HG02588 (cell line): ENCODE measurements at regions not wholly inside any gene's neighbourhood (a gene's known extent, or its start where the extent isn't known, plus 50 kb on each side); places are given as distances from the start of the nearest gene placed in this dataset.

Source experiments
- ATAC-seq: cut with Tn5 transposase; IDR thresholded peaks from one replicate; pipeline ENCODE4 v1.9.1; 2021; ENCODE audit warnings: mild to moderate bottlenecking, moderate library complexity; ENCODE audit not compliant: unreplicated experiment

DNA sequence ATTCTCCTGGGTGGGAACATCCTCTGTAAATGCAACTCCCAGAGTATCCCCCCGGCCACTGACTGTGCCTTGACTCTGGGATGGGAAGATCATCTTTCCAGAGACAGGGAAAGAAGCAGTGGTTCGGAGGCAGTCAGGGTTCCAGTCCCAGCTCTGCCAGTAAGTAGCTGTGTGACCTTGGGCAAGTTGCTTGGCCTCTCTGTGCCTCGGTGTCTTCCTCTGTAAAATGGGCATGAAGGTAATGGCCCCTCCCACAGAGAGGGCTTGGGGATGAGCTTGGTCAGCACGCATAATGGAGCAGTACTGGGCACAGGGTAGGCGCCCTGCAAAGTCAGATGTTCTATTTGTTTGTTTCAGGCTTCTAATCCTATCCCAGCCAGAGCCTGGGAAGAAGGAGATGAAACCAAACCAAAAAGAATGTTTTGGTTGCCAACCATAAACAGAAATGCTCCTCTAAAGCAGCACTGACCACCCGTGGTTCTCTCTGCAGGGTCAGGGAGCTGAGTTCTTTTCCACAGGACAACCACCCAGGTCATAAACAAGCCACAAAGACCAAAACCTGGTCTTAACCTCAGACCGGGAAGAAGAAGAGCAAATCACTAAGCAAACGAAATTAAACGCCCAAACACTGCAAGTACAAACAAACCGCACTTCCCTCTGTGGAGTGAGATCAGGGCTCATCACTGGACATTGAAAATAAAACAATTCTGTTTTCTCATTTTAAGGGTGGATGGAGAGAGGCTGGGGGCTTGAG lies 381.0 kb upstream of the SULF2 start:
- ATAC-seq: no peak

DNA sequence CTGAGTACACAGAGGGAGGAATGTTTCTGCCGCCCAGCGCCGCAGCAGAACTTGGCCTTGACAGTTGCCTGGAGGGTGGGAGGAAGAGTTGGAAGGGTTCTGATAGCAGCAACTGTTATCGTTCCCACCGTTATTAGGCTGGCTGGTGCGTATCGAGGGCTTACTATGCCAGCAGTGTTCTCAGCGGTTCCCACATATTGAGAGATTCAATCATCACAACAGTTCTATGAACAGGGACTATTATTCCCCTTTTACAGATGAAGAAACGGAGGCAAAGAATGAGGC lies 380.1 kb upstream of the SULF2 start:
- ATAC-seq: no peak

DNA sequence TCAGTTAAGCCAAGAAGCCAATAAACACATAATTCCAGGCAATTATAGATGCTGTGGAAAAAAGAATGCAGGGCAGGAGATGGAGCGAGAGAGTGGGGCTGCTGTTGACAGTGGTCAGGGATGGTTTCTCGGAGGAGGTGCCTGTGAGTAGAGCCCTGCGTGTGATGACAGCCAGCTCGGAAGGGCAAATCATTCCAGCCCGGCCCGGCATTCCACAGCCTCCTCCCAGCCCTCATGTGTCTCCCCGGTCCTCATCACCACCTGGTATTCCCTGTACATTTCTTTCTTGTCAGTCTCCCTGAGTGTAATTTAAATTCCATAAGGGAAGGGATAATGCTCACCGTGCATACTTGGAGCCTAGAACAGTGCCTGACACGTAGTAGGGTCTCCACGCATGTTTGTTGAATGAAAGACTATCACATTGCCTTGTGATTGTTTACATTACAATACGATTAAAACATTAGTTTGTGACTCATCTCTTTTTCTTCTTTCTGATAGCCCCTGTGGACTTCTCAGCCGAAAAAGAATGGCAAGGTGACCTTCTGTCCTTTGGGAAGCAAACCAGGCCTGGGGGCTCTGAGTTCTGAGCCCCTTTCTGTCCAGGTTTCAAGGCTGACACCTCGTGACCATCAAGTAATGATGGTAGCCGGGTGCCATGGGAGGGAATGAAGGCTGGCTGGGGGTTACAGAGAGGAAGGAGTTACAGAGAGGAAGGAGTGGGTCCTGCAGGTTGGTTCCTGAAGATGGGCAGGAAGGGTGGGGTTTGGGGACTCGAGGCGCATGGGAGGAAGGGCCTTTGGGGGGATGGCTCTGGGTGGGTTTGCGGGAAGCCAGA lies 379.5 kb upstream of the SULF2 start:
- no peak for ATAC-seq

GRCh38 chr20:48164034-48164433 lies 378.8 kb upstream of the SULF2 start:
- ATAC-seq: no peak

DNA sequence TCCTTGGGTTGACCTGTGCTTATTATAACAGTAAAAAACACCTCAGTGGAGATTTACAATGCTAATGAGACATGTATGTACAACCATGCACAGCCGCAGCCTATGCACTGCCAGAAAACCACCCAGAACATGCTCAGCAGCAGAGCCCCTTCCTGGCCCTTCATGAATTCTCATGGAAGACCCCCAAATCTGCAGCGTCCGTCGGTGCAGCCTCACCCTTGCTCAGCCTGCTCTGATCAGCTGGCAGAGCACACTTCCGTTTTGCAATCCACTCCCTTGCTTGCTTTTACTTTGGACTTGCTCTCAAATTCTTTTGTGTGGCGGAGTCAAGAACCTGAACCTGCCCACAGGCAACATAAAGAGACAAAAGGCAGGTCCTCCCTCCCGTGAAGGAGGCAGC lies 378.2 kb upstream of the SULF2 start:
- no peak for ATAC-seq

GRCh38 chr20:48162621-48163020 lies 377.3 kb upstream of the SULF2 start:
- no peak for ATAC-seq

- ATAC-seq: no peak
Measured at GRCh38 chr20:48159145-48160008, 374.1 kb upstream of the SULF2 start.

GRCh38 chr20:48158014-48158413 lies 372.7 kb upstream of the SULF2 start:
- no peak for ATAC-seq

GRCh38 chr20:48156951-48157700 lies 371.8 kb upstream of the SULF2 start:
- no peak for ATAC-seq

GRCh38 chr20:48156521-48156920 lies 371.2 kb upstream of the SULF2 start:
- ATAC-seq: no peak

DNA sequence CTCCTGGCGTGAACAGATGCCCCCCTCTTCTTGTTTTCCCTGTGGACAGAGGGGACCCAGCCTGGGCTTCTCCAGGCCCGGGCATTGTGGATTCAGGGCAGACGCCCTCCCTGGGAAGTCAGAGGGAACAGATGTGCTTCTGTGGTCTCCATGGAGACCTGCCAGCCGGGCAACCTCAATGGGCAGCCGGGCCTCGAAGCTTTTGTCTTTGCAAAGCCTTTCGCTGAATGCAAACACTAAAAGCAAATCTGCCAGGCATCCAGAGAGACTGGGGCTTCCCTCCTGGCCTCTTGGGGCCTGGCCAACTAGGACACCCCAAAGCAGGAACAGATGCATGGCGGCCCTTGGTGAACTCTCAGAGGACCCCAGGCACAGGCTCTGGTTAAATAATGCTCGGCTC lies 370.0 kb upstream of the SULF2 start:
- no peak for ATAC-seq

- no peak for ATAC-seq
Measured at GRCh38 chr20:48154040-48154765, 368.9 kb upstream of the SULF2 start.

GRCh38 chr20:48153523-48153922 lies 368.2 kb upstream of the SULF2 start:
- no peak for ATAC-seq

GRCh38 chr20:48153103-48153502 lies 367.8 kb upstream of the SULF2 start:
- no peak for ATAC-seq

DNA sequence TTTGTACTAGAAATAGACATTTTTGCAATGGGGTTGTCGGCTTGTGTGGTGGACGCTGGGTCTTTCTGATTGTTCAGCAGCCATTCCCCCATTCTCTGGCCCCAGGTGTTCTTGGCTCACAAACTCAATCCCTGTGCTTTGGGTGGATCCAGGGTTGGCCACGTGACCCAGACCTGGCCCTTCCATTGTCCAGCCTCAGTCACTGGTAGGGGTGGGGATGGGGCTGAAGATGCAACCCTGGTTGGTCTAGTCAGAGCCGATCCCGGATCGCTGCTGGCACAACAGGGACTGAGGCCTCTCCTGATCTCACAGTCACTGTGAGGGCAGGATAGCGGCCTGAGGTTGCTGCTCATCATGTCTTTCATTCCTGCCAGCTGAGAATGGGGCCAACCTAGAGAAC lies 365.3 kb upstream of the SULF2 start:
- no peak for ATAC-seq

DNA sequence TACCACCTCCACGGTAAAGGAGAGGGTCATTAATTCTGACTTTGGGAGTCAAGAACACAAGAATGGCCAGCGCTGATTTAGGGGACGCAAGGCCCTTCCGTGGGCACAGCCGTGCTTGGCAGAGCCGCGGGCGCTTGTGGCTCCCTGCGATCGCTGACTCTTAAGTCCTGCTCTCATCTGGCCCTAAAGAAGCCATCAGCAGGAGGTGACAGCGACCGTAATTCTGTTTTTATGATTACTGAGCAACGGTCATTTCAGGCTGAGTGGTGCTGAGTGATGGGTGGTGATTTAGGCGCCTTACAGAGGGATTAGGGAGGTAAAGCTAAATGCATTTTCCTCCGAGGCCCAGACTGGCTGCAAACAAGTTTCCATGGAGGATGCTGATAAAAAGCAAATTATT lies 364.6 kb upstream of the SULF2 start:
- ATAC-seq: no peak

DNA sequence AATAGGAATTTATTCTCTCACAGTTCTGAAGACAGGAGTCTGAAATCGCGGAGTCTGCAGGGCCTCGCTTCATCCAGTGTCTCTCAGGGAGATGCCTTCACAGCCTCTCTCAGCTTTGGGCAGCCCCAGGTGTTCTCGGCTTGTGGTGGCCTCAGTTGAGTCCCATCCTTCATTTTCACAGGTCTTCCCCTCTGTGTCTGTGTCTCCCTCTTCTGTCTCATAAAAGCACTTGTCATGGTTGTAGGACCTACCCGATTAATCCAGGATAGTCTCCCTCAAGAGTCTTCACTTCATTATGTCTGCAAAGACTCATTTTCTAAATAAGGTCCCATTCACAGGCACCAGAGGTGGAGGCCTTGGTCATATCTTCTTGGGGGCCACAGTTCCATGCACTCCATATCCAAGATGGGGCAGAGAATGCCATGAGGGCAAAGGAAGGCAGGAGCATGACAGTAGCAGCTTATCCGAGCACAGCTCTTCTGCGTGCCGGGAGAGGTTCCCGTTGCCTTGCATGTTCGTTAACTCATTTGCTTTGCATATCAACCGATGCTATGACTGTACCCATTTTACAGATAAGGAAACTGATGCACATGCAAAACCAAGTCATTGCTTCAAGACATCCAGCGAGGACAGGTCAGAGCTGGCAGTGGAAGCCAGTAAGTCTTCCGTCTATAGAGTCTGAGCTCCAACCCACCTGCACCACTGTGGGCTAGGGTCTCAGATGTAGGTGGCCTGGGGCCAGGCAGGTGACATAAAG lies 363.8 kb upstream of the SULF2 start:
- ATAC-seq: no peak

DNA sequence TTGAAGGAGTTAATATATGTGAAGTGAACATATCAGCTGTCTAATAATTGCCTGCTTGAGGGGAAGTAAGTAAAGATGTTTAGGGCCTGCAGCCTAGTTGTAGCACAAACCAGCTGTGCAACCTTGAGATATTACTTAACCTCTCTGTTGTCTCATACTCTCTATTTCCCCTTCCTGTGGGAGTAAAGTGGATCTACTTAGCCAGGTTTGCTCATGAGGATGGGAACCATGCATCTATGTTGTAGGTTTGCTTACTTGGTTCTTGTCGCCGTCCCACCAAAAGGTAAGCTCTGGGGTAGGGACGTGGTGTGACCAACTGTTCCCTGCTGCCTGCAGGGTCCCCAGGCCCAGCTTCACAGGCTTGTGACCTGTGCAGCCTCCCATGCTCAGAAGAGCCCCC lies 362.7 kb upstream of the SULF2 start:
- ATAC-seq: no peak

- no peak for ATAC-seq
Measured at GRCh38 chr20:48147311-48147710, 362.0 kb upstream of the SULF2 start.

DNA sequence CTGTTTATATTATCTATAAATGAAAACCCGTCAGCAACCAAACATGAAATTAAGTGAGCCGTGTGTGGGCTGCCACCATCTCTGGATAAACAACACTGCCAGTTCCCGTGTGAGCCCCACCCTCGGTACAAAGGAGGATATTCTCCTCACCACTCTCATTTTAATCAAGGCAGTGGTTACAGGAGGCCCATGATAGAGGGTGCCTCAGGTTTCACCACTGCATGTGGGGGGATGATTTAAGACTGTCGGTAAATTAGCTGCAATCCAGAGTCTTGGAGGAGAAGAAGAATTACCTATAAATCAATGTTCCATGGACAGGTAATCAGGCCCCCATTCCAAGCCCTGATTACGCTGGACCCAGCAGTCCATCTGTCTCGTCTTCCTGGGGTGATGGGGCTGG lies 361.6 kb upstream of the SULF2 start:
- no peak for ATAC-seq
